Ramos (cell line): ENCODE measurements at regions not wholly inside any gene's neighbourhood (a gene's known extent, or its start where the extent isn't known, plus 50 kb on each side); places are given as distances from the start of the nearest gene placed in this dataset.

ENCODE experiments used
- in situ Hi-C: fragments of 300-500 bp; cut with MboI; formaldehyde crosslinking; loops from one replicate; pipeline ENCODE4 v1.14.3; 2022; ENCODE audit warnings: low sequenced_read_pairs; ENCODE audit not compliant: unreplicated experiment

DNA sequence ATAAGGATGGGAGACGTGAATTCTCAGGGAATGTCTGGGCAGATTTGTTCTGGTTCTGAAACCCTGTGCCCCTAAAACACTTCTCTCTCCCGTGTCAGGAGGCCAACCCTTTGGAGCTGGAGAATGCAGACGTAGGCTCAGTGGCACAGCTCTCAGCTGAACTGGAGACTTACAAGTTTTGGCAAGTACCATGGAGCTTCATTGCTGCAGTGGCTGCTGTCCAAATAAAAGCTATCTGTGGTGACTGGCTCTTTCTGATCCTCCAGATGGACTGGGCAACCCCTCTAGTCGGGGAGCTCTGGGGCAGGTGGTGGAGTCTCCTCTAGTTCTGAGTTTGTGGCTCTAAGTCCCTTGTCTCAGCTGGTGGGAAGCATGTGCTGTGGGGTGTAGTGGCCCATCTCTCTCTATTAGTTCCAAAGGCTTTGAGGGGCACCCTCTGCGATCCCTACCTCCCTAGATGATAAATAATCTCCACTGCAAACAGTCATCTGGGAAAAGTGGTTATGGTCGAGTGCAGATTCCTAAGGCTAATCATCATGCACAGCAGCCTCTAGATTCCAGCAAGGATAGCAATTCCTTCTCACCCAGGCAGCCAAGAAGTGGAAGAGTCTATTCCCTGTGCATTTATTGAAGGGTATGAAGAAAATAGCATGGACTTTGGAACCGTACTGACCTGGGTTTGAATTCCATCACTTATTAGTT lies 204.2 kb upstream of the KLF4 start:
- in situ Hi-C loops = no loop called here

DNA sequence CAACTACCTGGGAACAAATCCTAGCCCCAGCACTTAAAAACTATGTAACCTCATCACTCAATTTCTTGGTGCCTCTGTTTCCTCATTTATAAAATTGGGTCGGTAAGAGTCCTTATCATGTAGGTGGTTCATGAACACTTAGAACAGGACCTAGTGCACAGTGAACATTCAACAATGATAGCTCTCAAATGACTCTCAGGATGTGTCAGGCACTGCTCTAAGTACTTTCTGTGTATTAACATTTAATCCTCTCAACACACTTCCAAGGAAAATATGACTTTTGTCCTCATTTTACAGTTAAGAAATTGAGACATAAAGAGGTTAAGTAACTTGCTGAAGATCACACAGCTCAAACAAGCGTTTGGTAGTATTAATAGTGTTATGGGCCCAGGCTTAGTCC lies 202.1 kb upstream of the KLF4 start:
- in situ Hi-C loops = no loop called here

GRCh38 chr9:107690021-107690420 lies 200.5 kb upstream of the KLF4 start:
- in situ Hi-C loops = no loop called here

DNA sequence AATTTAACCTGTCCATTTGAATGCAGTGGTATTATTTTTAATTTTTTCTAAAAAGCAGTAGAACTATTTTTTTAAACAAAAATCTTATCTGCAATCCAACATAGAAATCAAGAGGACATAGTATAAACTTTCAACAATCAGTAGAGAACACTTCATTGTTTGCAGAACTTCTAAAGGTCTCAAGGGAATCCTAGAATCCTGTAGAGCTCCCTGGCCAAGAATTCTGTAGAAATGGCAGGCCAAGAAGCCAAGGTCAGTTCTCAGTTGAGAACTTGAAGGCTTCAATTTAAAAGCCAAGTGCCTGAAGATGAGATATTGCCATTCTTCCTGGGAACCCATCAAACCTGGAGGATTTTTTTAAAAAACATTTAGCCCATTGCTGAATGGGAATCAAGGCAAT lies 199.2 kb upstream of the KLF4 start:
- in situ Hi-C loops = no loop called here

DNA sequence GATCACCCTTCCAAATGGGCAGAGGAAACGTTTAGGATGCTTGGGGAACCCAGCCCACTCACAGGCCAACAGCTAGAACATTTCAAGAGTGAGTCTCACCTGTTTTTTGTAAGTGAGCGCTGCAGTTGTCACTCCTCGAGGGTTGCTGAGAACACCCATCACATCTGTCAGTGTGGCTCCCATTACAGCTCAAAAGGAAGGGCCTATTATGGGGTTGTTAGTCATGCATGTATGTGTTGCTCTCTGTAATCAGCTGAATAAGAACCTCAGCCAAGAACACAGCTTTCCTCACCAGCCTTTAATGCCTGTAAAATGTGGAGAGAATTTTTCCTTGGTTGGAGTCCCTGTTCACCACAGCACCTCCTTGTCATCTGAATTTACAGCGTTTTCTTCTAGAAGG lies 196.3 kb upstream of the KLF4 start:
- in situ Hi-C loops = no loop called here

GRCh38 chr9:107685376-107685775 lies 195.8 kb upstream of the KLF4 start:
- in situ Hi-C loops = no loop called here

- in situ Hi-C loops = no loop called here
Measured at GRCh38 chr9:107684224-107684623, 194.7 kb upstream of the KLF4 start.

DNA sequence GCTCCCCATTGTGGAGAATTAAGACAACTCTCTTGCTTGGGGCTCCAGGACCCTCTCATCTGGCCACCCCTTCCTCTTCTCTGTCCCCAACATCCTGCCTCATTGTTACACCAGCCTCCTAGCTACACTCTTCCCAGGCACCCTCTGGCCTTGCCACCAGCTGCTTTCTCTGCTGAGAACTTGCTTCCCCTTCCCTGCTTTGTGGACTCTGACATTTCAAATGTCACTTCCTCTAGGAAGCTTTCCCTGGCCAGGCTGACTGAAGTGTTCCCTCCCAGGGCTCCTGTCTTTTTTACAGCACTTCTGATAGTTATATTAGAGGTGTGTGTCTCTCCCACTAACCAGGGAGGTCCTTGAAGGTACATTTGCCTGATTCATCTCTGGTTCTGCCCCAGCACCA lies 194.0 kb upstream of the KLF4 start:
- in situ Hi-C loops = no loop called here

DNA sequence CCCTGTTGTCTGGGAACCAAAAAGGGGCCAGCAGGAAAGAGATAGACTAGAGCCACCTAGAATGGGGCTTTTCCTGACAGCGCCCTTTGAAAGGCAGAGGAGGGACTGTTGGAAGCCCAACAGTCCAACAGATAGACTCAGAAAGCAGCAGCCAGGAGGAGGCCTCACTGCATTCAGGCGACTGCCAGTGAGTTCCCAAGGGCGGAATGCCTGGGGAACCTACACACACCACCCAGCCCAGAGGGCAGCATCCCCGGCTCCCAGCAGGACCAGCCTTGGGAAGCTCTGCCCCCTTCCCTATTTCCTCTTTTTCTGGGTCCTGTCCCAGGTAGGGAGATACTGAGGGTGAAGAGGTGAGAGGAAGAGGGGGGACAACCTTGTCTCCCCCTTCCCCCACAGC lies 192.4 kb upstream of the KLF4 start:
- in situ Hi-C loops = no loop called here

DNA sequence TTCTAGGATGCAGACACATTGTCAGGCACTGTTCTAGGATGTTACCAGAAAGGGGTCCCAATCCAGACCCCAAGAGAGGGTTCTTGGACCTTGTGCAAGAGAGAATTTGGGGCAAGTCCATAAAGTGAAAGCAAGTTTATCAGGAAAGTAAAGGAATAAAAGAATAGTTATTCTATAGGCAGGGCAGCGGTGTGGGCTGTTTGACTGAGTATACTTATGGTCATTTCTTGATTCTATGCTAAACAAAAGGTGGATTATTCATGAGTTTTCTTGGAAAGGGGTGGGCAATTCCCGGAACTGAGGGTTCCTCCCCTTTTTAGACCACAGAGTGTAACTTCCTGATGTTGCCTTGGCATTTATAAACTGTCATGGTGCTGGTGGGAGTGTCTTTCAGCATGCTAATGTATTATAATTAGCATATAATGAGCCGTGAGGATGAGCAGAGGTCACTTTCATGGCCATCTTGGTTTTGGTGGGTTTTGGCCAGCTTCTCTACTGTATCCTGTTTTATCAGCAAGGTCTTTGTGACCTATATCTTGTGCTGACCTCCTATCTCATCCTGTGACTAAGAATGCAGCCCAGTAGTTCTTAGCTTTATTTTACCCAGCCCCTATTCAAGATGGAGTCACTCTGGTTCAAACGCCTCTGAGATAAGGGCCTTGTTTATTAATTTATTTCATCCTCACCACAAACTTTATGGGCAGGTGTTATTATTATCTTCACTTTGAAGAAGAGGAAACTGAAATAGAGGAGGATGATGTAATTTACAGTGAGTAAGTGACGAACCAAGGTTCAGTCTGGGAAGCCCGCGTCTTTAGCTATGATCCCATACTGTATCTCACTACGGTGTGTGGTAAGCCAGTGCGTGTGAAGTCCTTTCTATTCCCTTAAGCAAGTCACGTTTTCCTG lies 186.0 kb upstream of the KLF4 start:
- in situ Hi-C loops = no loop called here

DNA sequence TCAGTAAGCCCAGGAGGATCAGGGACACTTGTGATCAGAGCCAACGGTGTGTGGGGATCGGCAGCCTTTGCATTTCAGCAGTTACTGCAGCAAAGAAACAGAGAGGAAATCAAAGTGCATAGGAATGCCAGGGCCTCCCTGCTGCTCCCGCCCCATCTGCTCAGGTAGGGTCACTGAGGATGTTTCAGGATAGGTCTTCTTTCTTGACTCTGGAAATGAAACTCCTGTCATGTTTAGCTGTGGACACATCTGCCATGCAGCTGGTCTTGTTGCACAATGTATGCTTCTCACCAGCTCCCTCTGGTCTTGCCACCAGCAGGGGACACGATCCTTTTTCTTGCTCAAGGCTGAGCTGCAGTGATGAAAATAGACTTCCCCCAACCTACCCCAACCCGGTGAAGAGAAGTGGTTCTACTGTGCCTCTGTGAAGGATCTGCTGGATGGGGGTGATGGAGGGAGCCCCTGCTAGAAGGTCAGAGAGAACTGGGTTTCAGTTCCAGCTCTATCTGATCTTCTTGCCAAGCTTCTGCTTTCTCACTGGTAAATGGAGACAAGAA lies 185.2 kb upstream of the KLF4 start:
- in situ Hi-C loops = no loop called here

DNA sequence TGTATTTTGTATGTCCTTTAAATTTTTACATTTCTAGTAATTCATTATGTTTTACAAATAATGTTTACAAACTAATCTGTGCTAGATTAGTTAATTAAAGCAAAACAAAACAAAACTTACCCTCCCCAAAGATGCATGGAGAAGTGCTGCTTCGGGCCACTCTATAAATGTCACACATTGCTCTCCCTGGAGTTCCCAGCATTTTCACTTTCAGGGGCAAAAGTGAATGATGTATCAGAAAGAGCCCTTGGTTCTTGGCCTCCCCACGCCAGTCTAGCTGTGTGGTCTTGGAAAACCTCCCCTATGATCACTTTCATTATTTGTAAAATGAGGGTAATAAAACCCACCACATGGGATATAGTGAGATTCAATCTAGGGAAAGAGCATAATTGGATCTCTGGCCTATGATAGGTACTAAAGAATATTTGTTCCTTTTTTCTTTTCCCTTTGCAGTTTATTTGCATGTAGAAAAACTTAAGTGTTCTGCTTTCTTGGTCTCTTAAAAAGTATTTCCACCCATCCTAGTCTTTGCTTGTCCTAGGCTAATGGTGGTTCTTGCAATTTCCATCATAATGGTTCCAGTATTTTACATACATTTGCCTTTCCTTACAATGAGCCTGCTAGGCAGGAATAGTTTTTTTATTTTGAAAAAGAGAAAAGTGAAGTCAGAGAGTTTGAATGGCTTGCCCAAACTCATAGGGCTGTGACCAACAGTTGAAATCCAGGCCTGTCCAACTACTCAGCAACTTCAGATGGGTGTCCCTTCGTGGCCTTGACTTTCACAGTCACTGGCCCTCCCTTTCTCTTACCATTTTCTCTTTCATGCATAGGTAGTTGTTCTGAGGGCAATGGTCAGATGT lies 184.5 kb upstream of the KLF4 start:
- in situ Hi-C loops = no loop called here

DNA sequence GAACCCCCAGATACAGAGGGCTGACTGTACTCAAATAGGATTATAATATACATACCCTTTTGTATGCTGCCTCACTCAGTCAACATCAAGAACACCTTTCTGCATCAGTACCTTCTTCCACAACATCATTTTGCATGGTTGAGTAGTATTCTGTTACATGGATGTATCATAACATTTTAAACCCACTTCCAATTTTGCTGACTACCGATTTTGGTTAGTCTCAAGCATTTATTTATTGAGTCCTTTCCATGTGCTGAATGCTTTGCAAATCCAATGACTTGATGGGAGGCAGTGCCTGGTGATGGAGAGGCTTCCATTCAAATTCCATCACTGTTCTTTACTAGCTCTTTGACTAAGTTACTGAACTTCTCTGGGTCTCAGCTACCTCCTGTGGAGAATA lies 182.0 kb upstream of the KLF4 start:
- in situ Hi-C loops = no loop called here

- in situ Hi-C loops = no loop called here
Measured at GRCh38 chr9:107669422-107669821, 179.9 kb upstream of the KLF4 start.

- in situ Hi-C loops = no loop called here
Measured at GRCh38 chr9:107667231-107668070, 177.9 kb upstream of the KLF4 start.

DNA sequence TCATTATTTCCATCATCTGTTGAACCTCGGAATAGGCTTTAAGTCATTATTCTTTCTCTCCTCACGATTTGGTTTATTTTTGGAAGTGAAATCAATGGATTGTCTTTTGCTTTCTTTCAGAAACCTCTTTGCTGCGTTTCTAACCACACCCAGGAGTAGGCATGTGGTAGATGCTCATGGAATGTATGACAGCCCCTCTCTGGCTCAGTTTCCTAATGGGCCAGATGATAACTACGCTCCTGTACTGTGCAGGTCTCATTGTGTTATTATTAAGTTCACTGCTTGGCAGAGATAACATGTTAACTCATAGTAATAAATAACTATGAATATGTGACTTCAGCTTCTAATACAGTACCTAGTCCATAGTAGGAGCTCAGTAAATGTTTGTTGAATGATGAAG lies 175.5 kb upstream of the KLF4 start:
- in situ Hi-C loops = no loop called here

DNA sequence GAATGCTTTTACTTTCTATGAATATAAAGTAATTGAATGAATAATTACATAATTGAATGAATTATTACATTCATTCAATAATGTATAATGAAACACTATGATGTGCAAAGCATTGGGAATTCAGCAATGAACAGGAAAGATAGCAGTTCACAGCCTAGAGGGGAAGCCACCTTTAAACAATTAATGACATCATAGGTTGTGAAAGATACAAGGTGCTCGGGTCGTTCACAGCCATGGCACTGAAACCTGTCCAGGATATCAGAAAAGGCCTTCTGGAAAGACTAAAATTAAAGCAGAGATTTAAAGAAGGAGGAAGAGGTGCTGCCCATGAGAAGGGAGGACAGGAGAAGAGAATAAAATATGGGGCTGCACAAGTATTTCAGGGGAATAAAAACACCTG lies 171.4 kb upstream of the KLF4 start:
- in situ Hi-C loops = no loop called here

DNA sequence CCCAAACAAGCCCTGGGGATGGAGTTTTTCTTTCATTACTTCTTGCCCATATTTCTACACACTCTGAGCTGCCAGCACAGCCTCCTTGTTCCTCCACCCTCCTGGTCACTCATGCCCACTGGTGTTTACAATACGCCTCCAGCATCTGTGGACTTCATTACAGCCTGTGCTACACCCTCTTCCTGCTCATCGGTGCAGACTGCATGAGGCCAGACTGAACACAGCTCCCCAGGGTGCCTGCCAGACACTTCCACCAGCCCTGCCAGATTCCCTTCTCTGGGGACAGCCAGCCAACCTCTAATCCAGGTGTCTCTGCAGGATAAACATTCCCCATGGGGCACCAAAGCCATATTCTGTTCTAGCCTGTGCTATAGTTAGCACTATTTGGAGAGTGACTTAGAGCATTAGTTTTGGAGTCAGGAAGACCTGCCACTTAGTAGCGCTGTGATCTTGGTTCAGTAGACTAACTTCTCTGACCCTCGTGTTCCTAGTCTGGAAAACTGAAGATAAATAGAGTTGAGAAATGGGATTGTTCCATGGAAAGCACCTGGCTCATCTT lies 163.8 kb upstream of the KLF4 start:
- in situ Hi-C loops = no loop called here

DNA sequence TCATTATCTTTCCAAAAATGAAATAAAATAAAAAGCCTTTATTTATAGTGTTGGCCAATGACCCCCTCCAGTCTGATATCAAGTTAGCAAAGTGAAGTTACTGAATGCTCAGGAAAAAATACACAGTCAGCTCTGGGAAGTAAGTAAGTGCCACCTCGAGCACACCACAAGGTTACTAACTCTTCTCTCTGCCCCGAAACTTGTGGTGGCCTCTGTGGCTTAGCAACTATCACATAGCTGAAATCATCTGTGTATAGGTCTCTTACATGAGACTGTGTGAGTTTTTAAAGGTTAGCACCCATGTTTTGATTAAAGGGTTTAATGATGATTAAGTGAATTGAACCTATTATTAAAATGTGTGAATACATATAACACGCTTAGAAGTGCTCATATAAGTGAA lies 161.4 kb upstream of the KLF4 start:
- in situ Hi-C loops = no loop called here
